SK-N-SH treated with all-trans-retinoic acid at 6 μM for 48 hours (cell line): ENCODE measurements at regions not wholly inside any gene's neighbourhood (a gene's known extent, or its start where the extent isn't known, plus 50 kb on each side); places are given as distances from the start of the nearest gene placed in this dataset.

Experiments
- ATAC-seq: fragments of 200-7000 bp; cut with Tn5 transposase; 3 replicates; pipeline ENCODE4 v1.9.1; 2020; ENCODE audit warnings: mild to moderate bottlenecking, moderate library complexity
- ARNTL ChIP-seq: fragments of 450-650 bp; formaldehyde crosslinking; IDR thresholded peaks from 2 replicates; pipeline ENCODE4 v1.5.0; 2020; ENCODE audit warnings: low read depth, mild to moderate bottlenecking, moderate library complexity, borderline replicate concordance
- BACH2 ChIP-seq: fragments of 250-450 bp; sonication (Bioruptor Pico); IDR thresholded peaks from 2 replicates; pipeline ENCODE4 v1.9.0; 2021; ENCODE audit warnings: mild to moderate bottlenecking, borderline replicate concordance
- CSDC2 ChIP-seq: fragments of 250-450 bp; sonication (Bioruptor Pico); IDR thresholded peaks from 2 replicates; pipeline ENCODE4 v1.5.0; 2020; ENCODE audit warnings: mild to moderate bottlenecking, moderate library complexity
- ESRRG ChIP-seq: fragments of 250-450 bp; sonication (Bioruptor Pico); IDR thresholded peaks from 2 replicates; pipeline ENCODE4 v1.6.1; 2021; ENCODE audit warnings: mild to moderate bottlenecking
- GLIS3 ChIP-seq: fragments of 250-450 bp; sonication (Bioruptor Pico); IDR thresholded peaks from 2 replicates; pipeline ENCODE4 v1.5.0; 2020; ENCODE audit warnings: mild to moderate bottlenecking, moderate library complexity
- ISL1 ChIP-seq: fragments of 250-450 bp; sonication (Bioruptor Pico); IDR thresholded peaks from 2 replicates; pipeline ENCODE4 v2.1.2; 2022; ENCODE audit warnings: mild to moderate bottlenecking, moderate library complexity
- OSR1 ChIP-seq: fragments of 250-450 bp; sonication (Bioruptor Pico); IDR thresholded peaks from 2 replicates; pipeline ENCODE4 v1.8.0; 2022; ENCODE audit warnings: moderate library complexity, mild to moderate bottlenecking, inconsistent platforms
- PPARA ChIP-seq: fragments of 250-450 bp; sonication (Bioruptor Pico); IDR thresholded peaks from 2 replicates; pipeline ENCODE4 v1.5.0; 2020; ENCODE audit warnings: mild to moderate bottlenecking, borderline replicate concordance
- RARB ChIP-seq: fragments of 250-450 bp; sonication (Bioruptor Pico); IDR thresholded peaks from 2 replicates; pipeline ENCODE4 v1.8.0; 2021; ENCODE audit warnings: mild to moderate bottlenecking, moderate library complexity
- SNAI2 ChIP-seq: fragments of 250-450 bp; sonication (Bioruptor Pico); IDR thresholded peaks from 2 replicates; pipeline ENCODE4 v1.5.0; 2020; ENCODE audit warnings: mild to moderate bottlenecking, moderate library complexity
- TCF4 ChIP-seq: fragments of 250-450 bp; sonication (Bioruptor Pico); IDR thresholded peaks from 2 replicates; pipeline ENCODE4 v1.8.0; 2021; ENCODE audit warnings: mild to moderate bottlenecking, moderate library complexity, borderline replicate concordance
- TOX ChIP-seq: fragments of 250-450 bp; sonication (Bioruptor Pico); IDR thresholded peaks from 2 replicates; pipeline ENCODE4 v1.8.0; 2021; ENCODE audit warnings: mild to moderate bottlenecking, moderate library complexity, borderline replicate concordance
- ZC3H10 ChIP-seq: fragments of 250-450 bp; sonication (Bioruptor Pico); IDR thresholded peaks from 2 replicates; pipeline ENCODE4 v1.5.1; 2021; ENCODE audit warnings: mild to moderate bottlenecking, moderate library complexity
- ZFP3 ChIP-seq: fragments of 250-450 bp; sonication (Bioruptor Pico); IDR thresholded peaks from 2 replicates; pipeline ENCODE4 v1.5.0; 2020; ENCODE audit warnings: mild to moderate bottlenecking, moderate library complexity
- ZFP30 ChIP-seq: fragments of 450-650 bp; formaldehyde crosslinking; IDR thresholded peaks from 2 replicates; pipeline ENCODE4 v1.5.0; 2022; ENCODE audit warnings: mild to moderate bottlenecking, moderate library complexity
- ZNF565 ChIP-seq: fragments of 450-650 bp; formaldehyde crosslinking; conservative IDR thresholded peaks from 2 replicates; pipeline ENCODE4 v1.5.0; 2020; ENCODE audit warnings: low read depth, mild to moderate bottlenecking, moderate library complexity
- ZNF70 ChIP-seq: fragments of 450-650 bp; formaldehyde crosslinking; IDR thresholded peaks from 2 replicates; pipeline ENCODE4 v1.5.0; 2020; ENCODE audit warnings: mild to moderate bottlenecking, moderate library complexity
- ZNF8 ChIP-seq: fragments of 450-650 bp; formaldehyde crosslinking; IDR thresholded peaks from 2 replicates; pipeline ENCODE4 v1.5.0; 2020; ENCODE audit warnings: mild to moderate bottlenecking, moderate library complexity
- TF ChIP-seq, protein P1 (sequence below): fragments of 250-450 bp; sonication (Bioruptor Pico); IDR thresholded peaks from 2 replicates; pipeline ENCODE4 v1.5.1; 2021; ENCODE audit warnings: mild to moderate bottlenecking, moderate library complexity
- TF ChIP-seq, protein P2 (sequence below): fragments of 250-450 bp; sonication (Bioruptor Pico); IDR thresholded peaks from 2 replicates; pipeline ENCODE4 v1.8.0; 2020; ENCODE audit warnings: mild to moderate bottlenecking, moderate library complexity, borderline replicate concordance
- TF ChIP-seq, protein P3 (sequence below): fragments of 250-450 bp; sonication (Bioruptor Pico); IDR thresholded peaks from 2 replicates; pipeline ENCODE4 v1.8.0; 2021; ENCODE audit warnings: low read depth, mild to moderate bottlenecking, moderate library complexity, borderline replicate concordance
- TF ChIP-seq, protein P4 (sequence below): fragments of 250-450 bp; sonication (Bioruptor Pico); IDR thresholded peaks from 2 replicates; pipeline ENCODE4 v1.5.1; 2020; ENCODE audit warnings: low read depth, mild to moderate bottlenecking, moderate library complexity

DNA sequence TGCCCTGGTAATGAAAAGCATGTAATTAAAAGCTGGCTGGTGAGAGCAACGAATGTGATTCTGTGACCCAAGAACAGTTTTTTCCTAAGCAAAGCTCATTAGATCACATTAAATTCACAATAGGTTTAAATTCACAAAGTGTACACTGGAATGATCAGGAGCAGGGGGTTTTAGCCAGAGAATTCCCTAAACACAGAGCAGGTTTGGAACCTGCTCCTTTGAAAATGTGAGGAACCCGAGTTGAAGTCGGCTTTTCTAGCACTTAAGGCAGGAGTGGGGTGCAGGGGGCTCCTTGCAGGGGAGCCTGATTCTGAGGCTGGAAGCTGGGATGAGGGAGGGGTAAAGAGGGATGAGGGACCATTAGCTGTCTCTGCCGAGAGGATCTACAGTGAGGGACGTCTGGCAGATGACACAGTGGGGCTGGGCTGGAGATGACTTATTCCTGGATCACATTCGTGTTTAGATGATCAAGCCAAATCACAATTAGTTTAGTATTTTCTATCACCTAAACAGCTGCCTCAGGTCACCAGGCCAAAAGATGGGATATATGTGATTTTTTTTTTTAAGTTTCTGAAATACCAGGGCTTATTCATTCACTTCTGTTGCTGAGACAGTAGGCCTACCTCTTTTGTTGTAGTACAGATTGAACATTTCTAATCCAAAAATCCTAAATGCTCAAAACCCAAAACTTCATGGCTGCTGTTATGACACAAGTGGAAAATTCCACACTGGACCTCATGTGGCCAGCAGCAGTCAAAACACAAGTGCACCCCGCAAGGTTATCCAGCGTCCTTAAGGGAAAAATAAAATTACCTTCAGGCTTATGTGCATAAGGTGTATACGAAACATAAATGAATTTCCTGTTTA is 93.1 kb upstream of the HIVEP1 start:
- peak; percentile 19 for ATAC-seq
- TF ChIP-seq ZFP30 (CRISPR knock-in tag): no peak
- TF ChIP-seq TOX (CRISPR knock-in tag): no peak
- no peak for TF ChIP-seq ISL1 (CRISPR knock-in tag)
- no peak for TF ChIP-seq ZFP3 (CRISPR knock-in tag)
- TF ChIP-seq PPARA (CRISPR knock-in tag): no peak
- no peak for TF ChIP-seq CSDC2 (CRISPR knock-in tag)
- TF ChIP-seq RARB: no peak
- TF ChIP-seq ZC3H10 (CRISPR knock-in tag): no peak
- TF ChIP-seq, protein P1, sequence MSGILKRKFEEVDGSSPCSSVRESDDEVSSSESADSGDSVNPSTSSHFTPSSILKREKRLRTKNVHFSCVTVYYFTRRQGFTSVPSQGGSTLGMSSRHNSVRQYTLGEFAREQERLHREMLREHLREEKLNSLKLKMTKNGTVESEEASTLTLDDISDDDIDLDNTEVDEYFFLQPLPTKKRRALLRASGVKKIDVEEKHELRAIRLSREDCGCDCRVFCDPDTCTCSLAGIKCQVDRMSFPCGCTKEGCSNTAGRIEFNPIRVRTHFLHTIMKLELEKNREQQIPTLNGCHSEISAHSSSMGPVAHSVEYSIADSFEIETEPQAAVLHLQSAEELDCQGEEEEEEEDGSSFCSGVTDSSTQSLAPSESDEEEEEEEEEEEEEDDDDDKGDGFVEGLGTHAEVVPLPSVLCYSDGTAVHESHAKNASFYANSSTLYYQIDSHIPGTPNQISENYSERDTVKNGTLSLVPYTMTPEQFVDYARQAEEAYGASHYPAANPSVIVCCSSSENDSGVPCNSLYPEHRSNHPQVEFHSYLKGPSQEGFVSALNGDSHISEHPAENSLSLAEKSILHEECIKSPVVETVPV (CRISPR knock-in tag): no peak
- no peak for TF ChIP-seq TCF4
- TF ChIP-seq BACH2 (CRISPR knock-in tag): no peak
- TF ChIP-seq ZNF565 (CRISPR knock-in tag): no peak
- TF ChIP-seq, protein P2, sequence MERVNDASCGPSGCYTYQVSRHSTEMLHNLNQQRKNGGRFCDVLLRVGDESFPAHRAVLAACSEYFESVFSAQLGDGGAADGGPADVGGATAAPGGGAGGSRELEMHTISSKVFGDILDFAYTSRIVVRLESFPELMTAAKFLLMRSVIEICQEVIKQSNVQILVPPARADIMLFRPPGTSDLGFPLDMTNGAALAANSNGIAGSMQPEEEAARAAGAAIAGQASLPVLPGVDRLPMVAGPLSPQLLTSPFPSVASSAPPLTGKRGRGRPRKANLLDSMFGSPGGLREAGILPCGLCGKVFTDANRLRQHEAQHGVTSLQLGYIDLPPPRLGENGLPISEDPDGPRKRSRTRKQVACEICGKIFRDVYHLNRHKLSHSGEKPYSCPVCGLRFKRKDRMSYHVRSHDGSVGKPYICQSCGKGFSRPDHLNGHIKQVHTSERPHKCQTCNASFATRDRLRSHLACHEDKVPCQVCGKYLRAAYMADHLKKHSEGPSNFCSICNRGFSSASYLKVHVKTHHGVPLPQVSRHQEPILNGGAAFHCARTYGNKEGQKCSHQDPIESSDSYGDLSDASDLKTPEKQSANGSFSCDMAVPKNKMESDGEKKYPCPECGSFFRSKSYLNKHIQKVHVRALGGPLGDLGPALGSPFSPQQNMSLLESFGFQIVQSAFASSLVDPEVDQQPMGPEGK (CRISPR knock-in tag): no peak
- no peak for TF ChIP-seq ESRRG
- TF ChIP-seq ZNF8 (CRISPR knock-in tag): no peak
- no peak for TF ChIP-seq ARNTL (CRISPR knock-in tag)
- TF ChIP-seq, protein P3, sequence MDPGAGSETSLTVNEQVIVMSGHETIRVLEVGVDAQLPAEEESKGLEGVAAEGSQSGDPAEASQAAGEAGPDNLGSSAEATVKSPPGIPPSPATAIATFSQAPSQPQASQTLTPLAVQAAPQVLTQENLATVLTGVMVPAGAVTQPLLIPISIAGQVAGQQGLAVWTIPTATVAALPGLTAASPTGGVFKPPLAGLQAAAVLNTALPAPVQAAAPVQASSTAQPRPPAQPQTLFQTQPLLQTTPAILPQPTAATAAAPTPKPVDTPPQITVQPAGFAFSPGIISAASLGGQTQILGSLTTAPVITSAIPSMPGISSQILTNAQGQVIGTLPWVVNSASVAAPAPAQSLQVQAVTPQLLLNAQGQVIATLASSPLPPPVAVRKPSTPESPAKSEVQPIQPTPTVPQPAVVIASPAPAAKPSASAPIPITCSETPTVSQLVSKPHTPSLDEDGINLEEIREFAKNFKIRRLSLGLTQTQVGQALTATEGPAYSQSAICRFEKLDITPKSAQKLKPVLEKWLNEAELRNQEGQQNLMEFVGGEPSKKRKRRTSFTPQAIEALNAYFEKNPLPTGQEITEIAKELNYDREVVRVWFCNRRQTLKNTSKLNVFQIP (CRISPR knock-in tag): no peak
- TF ChIP-seq, protein P4, sequence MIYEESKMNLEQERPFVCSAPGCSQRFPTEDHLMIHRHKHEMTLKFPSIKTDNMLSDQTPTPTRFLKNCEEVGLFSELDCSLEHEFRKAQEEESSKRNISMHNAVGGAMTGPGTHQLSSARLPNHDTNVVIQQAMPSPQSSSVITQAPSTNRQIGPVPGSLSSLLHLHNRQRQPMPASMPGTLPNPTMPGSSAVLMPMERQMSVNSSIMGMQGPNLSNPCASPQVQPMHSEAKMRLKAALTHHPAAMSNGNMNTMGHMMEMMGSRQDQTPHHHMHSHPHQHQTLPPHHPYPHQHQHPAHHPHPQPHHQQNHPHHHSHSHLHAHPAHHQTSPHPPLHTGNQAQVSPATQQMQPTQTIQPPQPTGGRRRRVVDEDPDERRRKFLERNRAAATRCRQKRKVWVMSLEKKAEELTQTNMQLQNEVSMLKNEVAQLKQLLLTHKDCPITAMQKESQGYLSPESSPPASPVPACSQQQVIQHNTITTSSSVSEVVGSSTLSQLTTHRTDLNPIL: no peak
- TF ChIP-seq SNAI2: no peak

DNA sequence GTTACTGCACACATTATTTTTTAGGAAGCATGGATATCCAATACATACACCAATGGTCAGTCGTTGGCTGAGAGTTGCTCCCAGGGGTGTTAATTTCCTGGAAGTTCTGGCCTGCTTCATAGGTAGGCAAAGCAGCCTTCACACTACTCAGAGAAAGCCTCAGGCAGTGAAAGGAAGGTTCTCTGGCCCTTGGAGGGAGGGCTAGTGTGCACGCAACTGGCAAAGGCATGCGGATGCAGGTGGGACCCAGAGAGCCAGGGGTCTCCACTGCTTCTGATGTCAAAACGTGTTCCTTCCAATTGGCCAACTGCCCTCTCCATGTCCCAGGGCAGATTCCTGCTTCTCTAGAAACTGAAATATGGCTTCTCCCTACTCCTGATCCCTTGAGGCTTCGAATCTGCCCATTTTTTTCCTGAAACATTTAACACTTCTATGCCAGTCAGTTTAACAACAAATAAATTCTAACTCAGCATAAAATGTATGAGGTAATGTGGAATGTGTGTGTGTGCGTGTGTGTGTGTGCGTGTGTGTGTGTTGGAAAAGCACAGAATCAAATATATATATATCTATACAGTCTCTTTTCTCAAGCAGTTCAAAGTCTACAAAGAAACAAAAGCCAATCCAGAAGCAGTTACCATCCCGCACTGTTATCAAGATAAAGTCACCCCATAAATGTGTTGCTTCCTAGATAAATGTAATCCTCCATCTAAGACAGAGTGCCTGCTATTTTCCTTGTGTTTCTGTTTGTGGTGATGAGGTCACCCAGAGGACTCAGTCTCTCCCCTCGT is 94.0 kb upstream of the HIVEP1 start:
- TF ChIP-seq ZNF565 (CRISPR knock-in tag) (no peak), BACH2 (CRISPR knock-in tag) (no peak), SNAI2 (no peak), CSDC2 (CRISPR knock-in tag) (no peak), GLIS3 (CRISPR knock-in tag) (no peak), ISL1 (CRISPR knock-in tag) (peak; percentile 46), ZFP3 (CRISPR knock-in tag) (no peak), OSR1 (CRISPR knock-in tag) (no peak), ZNF70 (CRISPR knock-in tag) (no peak), ZFP30 (CRISPR knock-in tag) (no peak), TOX (CRISPR knock-in tag) (no peak), ARNTL (CRISPR knock-in tag) (no peak), ZNF8 (CRISPR knock-in tag) (no peak), ESRRG (no peak)
- TF ChIP-seq, protein P1 (CRISPR knock-in tag): no peak
- TF ChIP-seq, protein P4: peak; percentile 65; the same call in 1 of the 2 replicates
- TF ChIP-seq, protein P3 (CRISPR knock-in tag): no peak
- peak; percentile 62 for ATAC-seq
